ENCODE measurements at regions not wholly inside any gene's neighbourhood (a gene's known extent, or its start where the extent isn't known, plus 50 kb on each side); places are given as distances from the start of the nearest gene placed in this dataset.

- TF ChIP-seq CTCF (IDR thresholded peaks at IDR 0.05; ENCODE audit: low read depth, low read length) (no peak), EZH2phosphoT487 (IDR thresholded peaks at IDR 0.05; ENCODE audit: low read depth) (no peak)
Observed at GRCh38 chr1:60504206-60504840, 430.8 kb upstream of the C1orf87 start.

Measured in OCI-LY3 (cell line).